IPS-15b (cell line): ENCODE measurements at regions not wholly inside any gene's neighbourhood (a gene's known extent, or its start where the extent isn't known, plus 50 kb on each side); places are given as distances from the start of the nearest gene placed in this dataset.

Source experiments
- H3K27me3 ChIP-seq: one replicate; pipeline ENCODE4 v1.6.1; 2013; ENCODE audit warnings: low read length; ENCODE audit not compliant: control insufficient read depth, insufficient read depth
- H3K36me3 ChIP-seq: one replicate; pipeline ENCODE4 v1.6.1; 2013; ENCODE audit warnings: low read length; ENCODE audit not compliant: control insufficient read depth, insufficient read depth
- H3K4me1 ChIP-seq: one replicate; pipeline ENCODE4 v1.6.1; 2013; ENCODE audit warnings: mild to moderate bottlenecking, low read length; ENCODE audit not compliant: control insufficient read depth, insufficient read depth
- H3K4me3 ChIP-seq: one replicate; pipeline ENCODE4 v1.5.1; 2013; ENCODE audit warnings: low read depth, low read length
- H3K9ac ChIP-seq: one replicate; pipeline ENCODE4 v1.6.1; 2013; ENCODE audit warnings: low read depth, mild to moderate bottlenecking, low read length
- H3K9me3 ChIP-seq: one replicate; pipeline ENCODE4 v1.6.1; 2013; ENCODE audit warnings: mild to moderate bottlenecking, low read length; ENCODE audit not compliant: control insufficient read depth, insufficient read depth

DNA sequence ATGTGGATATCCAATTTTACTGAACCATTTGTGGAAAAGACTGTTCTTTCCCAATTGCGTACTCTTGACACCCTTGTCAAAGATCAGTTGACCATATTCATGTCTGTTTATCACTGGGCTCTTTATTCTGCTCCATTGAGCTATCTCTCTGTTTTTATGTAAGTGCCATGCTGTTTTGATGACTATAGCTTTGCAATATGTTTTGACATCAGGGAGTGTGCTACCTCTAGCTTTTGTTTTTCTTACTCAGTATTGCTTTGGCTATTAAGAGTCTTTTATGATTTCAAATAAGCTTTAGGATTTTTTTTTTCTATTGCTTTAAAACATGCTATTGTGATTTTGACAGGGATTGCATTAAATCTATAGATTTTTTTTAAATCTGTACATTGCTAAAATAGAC lies 194.3 kb downstream of the SNAPC1 start:
- Histone ChIP-seq H3K27me3 (no peaks in the 10 kb centered on the region), H3K36me3 (no peaks in the 10 kb centered on the region), H3K9ac (no peak overlapping the region), H3K4me1 (peaks cover 3% of the 10 kb centered on the region), H3K9me3 (no peaks in the 10 kb centered on the region), H3K4me3 (no peak overlapping the region)

DNA sequence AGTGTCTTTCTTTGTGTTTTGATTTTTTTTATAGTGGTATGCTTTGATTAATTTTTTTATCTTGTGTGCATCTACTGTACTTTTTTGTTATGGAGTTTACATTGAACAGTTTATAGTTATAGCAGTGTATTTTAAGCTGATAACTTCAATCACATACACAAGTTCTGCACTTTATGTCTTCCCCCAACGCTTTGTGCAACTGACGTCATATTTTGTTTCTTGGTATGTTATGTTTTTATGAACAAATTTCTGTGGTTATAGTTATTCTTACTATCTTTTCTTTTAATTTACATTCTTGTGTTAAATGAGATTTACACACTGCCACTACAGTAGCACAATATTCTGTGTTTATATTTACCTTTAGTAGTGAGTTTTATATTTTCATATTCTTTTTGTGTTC lies 197.1 kb downstream of the SNAPC1 start:
- no peaks in the 10 kb centered on the region for H3K36me3 ChIP-seq
- no peaks in the 10 kb centered on the region for H3K9me3 ChIP-seq
- no peaks in the 10 kb centered on the region for H3K4me1 ChIP-seq
- H3K9ac ChIP-seq = no peak overlapping the region
- no peak overlapping the region for H3K4me3 ChIP-seq
- no peaks in the 10 kb centered on the region for H3K27me3 ChIP-seq

DNA sequence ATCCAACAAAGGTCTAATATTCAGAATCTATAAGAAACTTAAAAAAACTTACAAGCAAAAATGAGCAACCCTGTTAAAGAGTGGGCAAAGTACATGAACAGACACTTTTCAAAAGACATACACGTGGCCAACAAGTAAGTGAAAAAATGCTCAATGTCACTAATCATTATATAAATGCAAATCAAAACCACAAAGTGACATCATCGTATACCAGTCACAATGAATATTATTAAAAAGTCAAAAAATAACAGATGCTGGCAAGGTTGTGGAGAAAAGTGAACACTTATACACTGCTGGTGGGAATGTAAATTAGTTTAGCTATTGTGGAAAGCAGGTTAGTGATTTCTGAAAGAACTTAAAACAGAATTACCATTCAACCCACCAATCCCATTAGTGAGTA lies 199.1 kb downstream of the SNAPC1 start:
- H3K9me3 ChIP-seq = no peaks in the 10 kb centered on the region
- no peaks in the 10 kb centered on the region for H3K27me3 ChIP-seq
- H3K4me1 ChIP-seq = no peaks in the 10 kb centered on the region
- H3K36me3 ChIP-seq = no peaks in the 10 kb centered on the region
- H3K4me3 ChIP-seq = no peak overlapping the region
- no peak overlapping the region for H3K9ac ChIP-seq

DNA sequence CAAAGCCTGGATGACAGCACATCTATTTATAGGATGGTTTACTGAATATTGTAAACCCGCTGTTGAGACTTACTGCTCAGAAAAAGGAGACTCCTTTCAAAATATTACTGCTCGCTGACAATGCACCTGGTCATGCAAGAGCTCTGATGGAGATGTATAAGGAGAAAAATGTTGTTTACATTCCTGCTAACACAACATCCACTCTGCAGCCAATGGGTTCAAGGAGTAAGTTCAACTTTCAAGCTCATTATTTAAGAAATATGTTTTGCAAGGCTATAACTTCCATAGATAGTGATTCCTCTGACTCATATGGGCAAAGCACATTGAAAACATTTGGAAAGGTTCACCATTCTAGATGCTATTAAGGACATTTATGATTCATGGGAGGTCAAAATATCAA lies 201.7 kb downstream of the SNAPC1 start:
- Histone ChIP-seq H3K27me3 (no peaks in the 10 kb centered on the region), H3K9me3 (no peaks in the 10 kb centered on the region), H3K36me3 (no peaks in the 10 kb centered on the region), H3K4me3 (no peak overlapping the region), H3K9ac (no peak overlapping the region), H3K4me1 (peaks cover 3% of the 10 kb centered on the region)

DNA sequence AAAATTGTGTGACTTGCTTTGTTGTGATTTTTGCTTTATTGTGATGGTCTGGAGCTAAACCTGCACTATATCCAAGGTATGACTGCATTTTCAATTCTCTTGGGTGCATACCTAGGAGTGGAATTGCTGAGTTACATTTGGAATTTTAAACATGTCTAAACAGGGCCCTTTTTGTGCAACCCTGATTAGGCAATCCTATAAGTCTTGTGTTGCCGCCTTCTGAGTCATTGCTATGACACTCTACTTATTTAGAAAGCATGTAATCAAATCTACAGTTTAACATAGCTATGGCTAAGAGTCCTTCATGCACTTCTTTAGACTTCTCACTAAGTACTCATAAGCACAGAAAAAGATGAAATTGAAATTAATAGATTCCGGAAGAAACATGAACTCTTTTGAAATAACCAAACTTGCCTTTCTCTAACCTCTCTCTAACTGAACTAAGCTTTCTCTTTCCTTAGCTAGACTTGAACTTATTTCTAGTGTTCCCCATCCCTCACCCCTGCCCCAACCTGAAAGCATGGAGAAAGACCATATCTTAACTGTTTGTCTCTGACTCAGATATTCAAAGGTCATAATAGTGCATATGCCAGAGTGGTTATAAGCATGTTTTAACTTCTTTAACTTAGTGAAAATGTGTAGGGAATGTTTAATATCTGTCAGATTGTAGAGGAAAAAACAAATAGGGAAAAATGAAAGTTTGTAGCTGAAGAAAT lies 203.0 kb downstream of the SNAPC1 start:
- Histone ChIP-seq H3K4me3 (no peak overlapping the region), H3K27me3 (no peaks in the 10 kb centered on the region), H3K36me3 (no peaks in the 10 kb centered on the region), H3K9me3 (no peaks in the 10 kb centered on the region), H3K9ac (no peak overlapping the region), H3K4me1 (peaks cover 3% of the 10 kb centered on the region)

DNA sequence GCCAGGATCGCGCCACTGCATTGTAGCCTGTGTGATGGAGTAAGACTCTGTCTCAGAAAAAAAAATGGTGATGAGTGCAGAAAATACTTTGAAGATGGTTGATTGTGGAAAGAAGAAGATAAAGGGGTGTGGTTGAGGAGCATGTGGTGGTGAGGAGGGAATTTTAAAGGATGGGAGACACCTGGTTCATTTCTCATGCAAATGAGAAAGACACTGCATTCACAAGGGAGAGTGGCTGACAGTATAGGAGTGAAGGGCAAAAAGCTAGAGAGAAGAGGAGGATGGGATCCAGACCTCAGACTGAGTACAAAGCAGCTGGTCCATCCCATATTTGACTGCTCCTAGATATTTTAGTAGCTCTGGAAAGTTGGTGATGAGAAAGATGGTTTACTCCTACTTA lies 206.0 kb downstream of the SNAPC1 start:
- no peaks in the 10 kb centered on the region for H3K9me3 ChIP-seq
- H3K36me3 ChIP-seq = no peaks in the 10 kb centered on the region
- H3K9ac ChIP-seq = no peak overlapping the region
- H3K4me1 ChIP-seq = peaks cover 3% of the 10 kb centered on the region
- no peaks in the 10 kb centered on the region for H3K27me3 ChIP-seq
- H3K4me3 ChIP-seq = no peak overlapping the region

DNA sequence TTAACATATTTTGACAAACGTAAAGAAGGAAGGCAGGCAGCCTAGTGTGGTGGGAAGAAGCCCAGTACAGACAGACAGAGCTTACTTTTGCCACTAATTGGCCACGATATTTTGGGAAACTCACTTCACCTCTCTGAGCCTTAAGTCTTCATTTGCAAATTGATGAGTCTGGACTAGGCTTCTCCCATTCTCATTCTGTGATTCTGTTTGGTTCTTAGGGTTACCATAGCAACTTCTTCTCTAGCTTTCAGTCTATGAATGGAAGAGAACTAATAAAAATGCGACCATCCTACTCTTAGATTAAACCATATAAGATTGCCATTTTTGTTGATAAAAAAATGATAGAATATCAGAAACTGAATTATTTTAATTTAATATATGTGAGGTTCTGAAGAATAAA lies 210.5 kb downstream of the SNAPC1 start:
- H3K9me3 ChIP-seq = peaks cover 6% of the 10 kb centered on the region
- H3K9ac ChIP-seq = no peak overlapping the region
- H3K36me3 ChIP-seq = no peaks in the 10 kb centered on the region
- H3K4me3 ChIP-seq = no peak overlapping the region
- H3K27me3 ChIP-seq = no peaks in the 10 kb centered on the region
- H3K4me1 ChIP-seq = peaks cover 3% of the 10 kb centered on the region

DNA sequence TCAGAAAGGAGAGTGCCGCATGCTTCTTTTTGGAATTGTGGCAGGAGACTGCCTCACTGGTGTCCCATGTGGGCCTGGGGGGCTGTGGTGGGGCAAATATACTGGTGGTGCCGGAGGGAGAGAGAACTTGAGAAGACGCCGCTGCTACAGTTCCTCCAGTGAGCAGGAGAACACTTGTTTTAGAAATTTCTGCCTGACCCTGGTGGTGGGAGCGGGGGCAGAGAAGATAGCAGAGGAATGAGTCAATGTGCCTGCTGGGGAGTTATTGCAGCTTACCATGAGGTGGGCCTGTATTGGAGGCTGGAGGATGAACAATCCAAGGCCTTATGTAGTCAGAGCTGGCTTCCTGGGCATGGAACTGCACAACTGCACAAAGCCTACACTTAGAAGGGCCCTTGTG lies 211.8 kb downstream of the SNAPC1 start:
- Histone ChIP-seq H3K36me3 (no peaks in the 10 kb centered on the region), H3K27me3 (no peaks in the 10 kb centered on the region), H3K4me3 (no peak overlapping the region), H3K4me1 (no peaks in the 10 kb centered on the region), H3K9me3 (peaks cover 6% of the 10 kb centered on the region), H3K9ac (no peak overlapping the region)

DNA sequence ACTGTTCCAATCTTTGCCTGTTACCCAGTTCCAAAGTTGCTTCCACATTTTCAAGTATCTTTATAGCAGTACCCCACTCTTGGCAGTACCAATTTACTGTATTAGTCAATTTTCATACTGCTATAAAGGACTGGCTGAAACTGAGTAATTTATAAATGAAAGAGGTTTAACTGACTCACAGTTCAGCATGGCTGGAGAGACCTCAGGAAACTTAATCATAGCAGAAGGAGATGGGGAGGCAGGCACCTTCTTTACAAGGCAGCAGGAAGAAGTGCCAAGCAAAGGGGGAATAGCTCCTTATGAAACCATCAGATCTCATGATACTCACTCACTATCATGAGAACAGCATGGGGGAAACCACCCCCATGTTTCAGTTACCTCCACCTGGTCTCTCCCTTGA lies 215.0 kb downstream of the SNAPC1 start:
- Histone ChIP-seq H3K27me3 (no peaks in the 10 kb centered on the region), H3K4me1 (no peaks in the 10 kb centered on the region)

DNA sequence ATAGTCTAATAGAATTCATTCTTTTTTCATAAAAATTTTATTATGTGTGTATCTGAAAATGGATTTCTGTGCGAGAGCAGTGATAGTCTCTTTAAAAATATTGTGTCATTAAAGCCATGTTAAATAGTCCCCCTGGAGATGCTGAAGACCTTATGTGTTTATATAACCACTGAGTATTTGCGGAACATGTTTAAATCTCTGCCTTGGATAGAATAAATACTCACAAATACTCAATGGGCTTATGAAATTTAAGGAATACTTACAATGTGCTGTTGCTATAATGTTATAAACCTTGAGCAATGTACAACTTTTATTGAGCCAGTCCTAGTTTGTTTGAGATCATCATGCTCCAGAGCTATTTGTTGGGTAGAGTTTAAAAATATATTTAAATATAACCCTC lies 226.0 kb downstream of the SNAPC1 start:
- no peaks in the 10 kb centered on the region for H3K4me1 ChIP-seq
- no peaks in the 10 kb centered on the region for H3K36me3 ChIP-seq
- no peaks in the 10 kb centered on the region for H3K27me3 ChIP-seq
- H3K9me3 ChIP-seq = no peaks in the 10 kb centered on the region
- no peak overlapping the region for H3K9ac ChIP-seq
- no peak overlapping the region for H3K4me3 ChIP-seq

More for the DNA sequence above, 215.0 kb downstream of the SNAPC1 start:
- H3K4me3 ChIP-seq = no peak overlapping the region
- no peak overlapping the region for H3K9ac ChIP-seq
- H3K9me3 ChIP-seq = peaks cover 6% of the 10 kb centered on the region
- H3K36me3 ChIP-seq = no peaks in the 10 kb centered on the region

DNA sequence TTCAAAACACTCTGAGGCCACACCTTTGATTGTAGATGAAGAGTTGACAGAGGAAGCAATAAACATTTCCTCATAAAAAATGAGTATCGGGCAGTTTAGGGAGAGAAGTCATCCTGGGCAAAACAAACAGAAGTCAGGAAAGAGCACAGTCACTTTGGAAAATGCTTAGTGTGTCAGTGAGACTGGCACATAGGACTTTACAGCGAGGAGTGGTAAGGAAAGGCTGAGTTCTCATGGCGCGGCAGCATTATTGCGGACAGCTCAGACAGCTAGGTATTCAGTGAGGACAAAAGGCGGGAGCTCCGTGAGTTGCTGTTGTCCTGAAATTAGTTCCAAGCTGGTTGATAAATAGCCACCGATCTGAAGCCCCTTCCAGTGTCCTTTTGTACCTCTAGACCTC lies 229.9 kb downstream of the SNAPC1 start:
- Histone ChIP-seq H3K4me3 (no peak overlapping the region), H3K27me3 (no peaks in the 10 kb centered on the region), H3K9ac (no peak overlapping the region), H3K36me3 (no peaks in the 10 kb centered on the region), H3K9me3 (no peaks in the 10 kb centered on the region), H3K4me1 (no peaks in the 10 kb centered on the region)

DNA sequence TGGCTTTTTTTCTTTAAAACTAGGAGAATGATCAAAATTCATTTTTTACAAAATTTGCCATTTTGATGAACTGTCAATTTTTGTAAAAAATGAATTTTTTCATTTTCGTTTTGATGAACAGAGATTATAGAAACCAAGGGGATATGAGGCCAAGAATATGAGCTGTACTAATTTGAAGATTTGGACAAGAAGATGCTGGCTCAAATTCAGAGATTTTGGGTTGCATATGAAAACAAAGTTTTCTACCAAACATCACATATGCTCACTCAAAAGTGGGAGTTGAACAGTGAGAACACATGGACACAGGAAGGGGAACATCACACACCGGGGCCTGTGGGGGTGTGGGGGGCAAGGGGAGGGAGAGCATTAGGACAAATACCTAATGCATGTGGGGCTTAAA lies 230.7 kb downstream of the SNAPC1 start:
- Histone ChIP-seq H3K4me3 (no peak overlapping the region), H3K9me3 (no peaks in the 10 kb centered on the region), H3K36me3 (no peaks in the 10 kb centered on the region), H3K4me1 (no peaks in the 10 kb centered on the region), H3K9ac (no peak overlapping the region), H3K27me3 (no peaks in the 10 kb centered on the region)
